HFF-Myc (cell line): ENCODE measurements at regions not wholly inside any gene's neighbourhood (a gene's known extent, or its start where the extent isn't known, plus 50 kb on each side); places are given as distances from the start of the nearest gene placed in this dataset.
"Not testable (repeated sequence)": the region's sequence is repeated elsewhere in the genome, so short reads cannot be mapped to it uniquely, and the experiment has no call there.

Experiments used
- DNase-seq: peaks from one replicate; pipeline ENCODE4 v3.0.0-alpha.2; 2011; ENCODE audit warnings: low read depth; ENCODE audit errors: extremely low read depth
- H3K4me3 ChIP-seq: replicated peaks from 2 replicates; pipeline ENCODE4 v1.5.1; 2011; ENCODE audit warnings: low read depth, mild to moderate bottlenecking, control low read depth, low read length
- CTCF ChIP-seq: IDR thresholded peaks from 2 replicates; pipeline ENCODE4 v1.5.1; 2012; ENCODE audit warnings: mild to moderate bottlenecking, low read depth, low read length, control low read depth; ENCODE audit errors: missing control alignments

- H3K4me3 ChIP-seq, result no peak overlapping the region
- no peak for DNase-seq
- TF ChIP-seq CTCF, result no peak
Observed at GRCh38 chr4:72864898-72865297, 204.6 kb downstream of the COX18 start.

- not testable (repeated sequence) for DNase-seq, H3K4me3 ChIP-seq
Observed at GRCh38 chr4:72864277-72864676, 205.2 kb downstream of the COX18 start.

GRCh38 chr4:72860766-72861165 lies 208.8 kb downstream of the COX18 start:
- DNase-seq, result no peak
- no peak for TF ChIP-seq CTCF

GRCh38 chr4:72858328-72858727 lies 211.2 kb downstream of the COX18 start:
- no peak overlapping the region for H3K4me3 ChIP-seq
- no peak for DNase-seq
- no peak for TF ChIP-seq CTCF

More at GRCh38 chr4:72860766-72861165, 208.8 kb downstream of the COX18 start:
- no peak overlapping the region for H3K4me3 ChIP-seq

- H3K4me3 ChIP-seq, result no peak overlapping the region
- DNase-seq, result no peak
- no peak for TF ChIP-seq CTCF
Observed at GRCh38 chr4:72857787-72858186, 211.7 kb downstream of the COX18 start.

GRCh38 chr4:72857216-72857615 lies 212.3 kb downstream of the COX18 start:
- DNase-seq, result no peak
- TF ChIP-seq CTCF, result no peak
- no peak overlapping the region for H3K4me3 ChIP-seq

- no peak for TF ChIP-seq CTCF
- DNase-seq, result no peak
- H3K4me3 ChIP-seq, result no peak overlapping the region
Observed at GRCh38 chr4:72846280-72847111, 223.0 kb downstream of the COX18 start.
